GM12891 (cell line): ENCODE measurements at regions not wholly inside any gene's neighbourhood (a gene's known extent, or its start where the extent isn't known, plus 50 kb on each side); places are given as distances from the start of the nearest gene placed in this dataset.

ENCODE experiments used
- DNase-seq: peaks from one replicate; pipeline ENCODE4 v3.0.0; 2011; ENCODE audit warnings: low spot score; ENCODE audit not compliant: insufficient read length
- FAIRE-seq: peaks from 2 replicates; lab custom pipeline; 2011; peaks lifted over from hg19 to GRCh38; lab: Jason Lieb, UNC
- PAX5 ChIP-seq: IDR thresholded peaks from 2 replicates; pipeline ENCODE4 v1.6.1; 2011; ENCODE audit warnings: low read length, moderate library complexity, mild to moderate bottlenecking; ENCODE audit not compliant: insufficient read depth, severe bottlenecking
- POLR2A ChIP-seq: IDR thresholded peaks from 2 replicates; pipeline ENCODE4 v1.6.1; 2011; ENCODE audit warnings: low read depth, low read length, control low read depth
- POLR2AphosphoS5 ChIP-seq: IDR thresholded peaks from 2 replicates; pipeline ENCODE4 v1.6.1; 2011; ENCODE audit warnings: low read depth, low read length, control low read depth
- POU2F2 ChIP-seq: IDR thresholded peaks from 2 replicates; pipeline ENCODE4 v1.6.1; 2011; ENCODE audit warnings: low read depth, mild to moderate bottlenecking, control low read depth, low read length, moderate library complexity
- SPI1 ChIP-seq: IDR thresholded peaks from 2 replicates; pipeline ENCODE4 v1.6.1; 2011; ENCODE audit warnings: low read depth, low read length, control low read depth
- TAF1 ChIP-seq: IDR thresholded peaks from 2 replicates; pipeline ENCODE4 v1.6.1; 2011; ENCODE audit warnings: low read depth, low read length, control low read depth

GRCh38 chrX:23127586-23127985 is 127.8 kb downstream of the DDX53 start:
- FAIRE-seq = no peak
- DNase-seq = no peak
- TF ChIP-seq POLR2A (no peak), PAX5 (no peak), POLR2AphosphoS5 (no peak), SPI1 (no peak), POU2F2 (no peak), TAF1 (no peak)

GRCh38 chrX:23133551-23133950 is 133.8 kb downstream of the DDX53 start:
- no peak for DNase-seq
- FAIRE-seq = no peak
- TF ChIP-seq POLR2A = no peak
- no peak for TF ChIP-seq POU2F2
- no peak for TF ChIP-seq PAX5
- no peak for TF ChIP-seq SPI1
- no peak for TF ChIP-seq POLR2AphosphoS5
- TF ChIP-seq TAF1 = no peak

DNA sequence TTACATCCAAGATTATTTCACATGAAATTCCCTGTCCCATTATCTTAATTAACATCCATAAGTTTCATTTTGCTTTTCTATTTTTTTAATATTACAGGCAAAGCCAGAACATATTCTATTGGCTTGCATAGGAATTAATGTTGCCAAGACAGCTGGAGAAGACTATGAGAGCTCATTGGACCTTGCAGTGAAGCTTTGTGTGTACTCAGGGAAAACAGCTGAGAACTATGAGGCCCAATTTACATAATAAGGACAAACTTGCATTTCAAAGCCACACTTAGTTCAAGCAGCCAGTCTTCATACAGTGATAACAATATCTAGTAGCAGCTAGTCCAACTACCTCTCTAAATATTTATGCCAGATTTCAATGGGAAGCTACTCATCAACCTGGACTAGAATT is 134.4 kb downstream of the DDX53 start:
- FAIRE-seq = no peak

GRCh38 chrX:23136816-23137215 is 137.1 kb downstream of the DDX53 start:
- TF ChIP-seq PAX5 = no peak
- no peak for TF ChIP-seq POLR2A
- no peak for TF ChIP-seq SPI1
- TF ChIP-seq POLR2AphosphoS5 = no peak
- TF ChIP-seq TAF1 = no peak
- TF ChIP-seq POU2F2 = no peak
- DNase-seq (no peak), FAIRE-seq (no peak)

More for the DNA sequence above, 134.4 kb downstream of the DDX53 start:
- TF ChIP-seq SPI1 (no peak), POLR2AphosphoS5 (no peak), POU2F2 (no peak), POLR2A (no peak), TAF1 (no peak), PAX5 (no peak)
- no peak for DNase-seq

DNA sequence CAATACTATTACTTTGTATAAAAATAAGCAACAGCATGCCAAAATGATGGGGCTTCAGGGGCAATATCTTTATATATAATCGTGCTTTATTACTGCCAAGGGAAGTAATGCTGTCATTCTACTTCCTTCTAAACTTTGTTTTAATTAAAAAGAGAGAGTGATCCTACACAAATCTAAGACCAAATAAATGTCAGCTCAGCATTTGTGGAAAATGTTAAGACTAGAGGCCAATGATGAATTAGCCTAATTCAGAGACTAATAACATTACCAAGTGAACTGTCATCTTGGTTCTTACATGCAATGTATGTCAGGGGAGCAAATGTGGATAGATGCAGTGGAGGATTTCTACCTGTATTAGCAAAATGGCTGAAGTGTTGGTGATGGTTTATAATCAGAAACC is 166.4 kb upstream of the PTCHD1 start:
- no peak for TF ChIP-seq POLR2AphosphoS5
- TF ChIP-seq POU2F2 = no peak
- TF ChIP-seq POLR2A = no peak
- TF ChIP-seq TAF1 = no peak
- TF ChIP-seq SPI1 = no peak
- TF ChIP-seq PAX5 = no peak
- FAIRE-seq (no peak), DNase-seq (no peak)

- no peak for TF ChIP-seq PAX5
- TF ChIP-seq SPI1 = no peak
- no peak for TF ChIP-seq TAF1
- TF ChIP-seq POLR2A = no peak
- no peak for TF ChIP-seq POU2F2
- no peak for TF ChIP-seq POLR2AphosphoS5
- no peak for FAIRE-seq
- no peak for DNase-seq
Observed at GRCh38 chrX:23185951-23186350, 148.7 kb upstream of the PTCHD1 start.

- DNase-seq (no peak), FAIRE-seq (no peak)
- TF ChIP-seq SPI1 = no peak
- no peak for TF ChIP-seq POLR2A
- no peak for TF ChIP-seq TAF1
- no peak for TF ChIP-seq POLR2AphosphoS5
- no peak for TF ChIP-seq PAX5
- TF ChIP-seq POU2F2 = no peak
Observed at GRCh38 chrX:23187819-23188218, 146.8 kb upstream of the PTCHD1 start.

GRCh38 chrX:23194885-23195554 is 139.6 kb upstream of the PTCHD1 start:
- DNase-seq (no peak), FAIRE-seq (no peak)
- TF ChIP-seq PAX5 = no peak
- no peak for TF ChIP-seq SPI1
- TF ChIP-seq POLR2AphosphoS5 = no peak
- no peak for TF ChIP-seq POLR2A
- TF ChIP-seq TAF1 = no peak
- no peak for TF ChIP-seq POU2F2

DNA sequence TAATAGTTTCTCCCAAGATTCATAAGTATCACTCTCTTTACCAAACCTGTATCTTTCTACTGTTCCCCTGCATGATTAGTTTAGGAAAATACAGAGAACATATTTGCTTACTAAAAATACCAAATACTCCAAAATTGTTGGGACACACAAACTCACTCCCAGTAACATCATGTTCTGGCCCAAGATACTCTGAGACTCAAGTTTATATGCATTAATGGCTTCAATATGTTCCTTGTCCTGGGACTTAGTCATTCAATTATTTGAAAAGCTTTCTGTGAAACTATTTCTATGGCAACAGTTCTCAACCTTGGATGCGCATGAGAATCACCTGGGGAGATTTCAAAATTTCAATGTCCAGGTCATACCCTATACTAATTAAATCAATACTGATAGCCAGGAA is 138.9 kb upstream of the PTCHD1 start:
- FAIRE-seq = no peak
- TF ChIP-seq TAF1 (no peak), SPI1 (no peak), PAX5 (no peak), POLR2A (no peak), POLR2AphosphoS5 (no peak), POU2F2 (no peak)
- no peak for DNase-seq

DNA sequence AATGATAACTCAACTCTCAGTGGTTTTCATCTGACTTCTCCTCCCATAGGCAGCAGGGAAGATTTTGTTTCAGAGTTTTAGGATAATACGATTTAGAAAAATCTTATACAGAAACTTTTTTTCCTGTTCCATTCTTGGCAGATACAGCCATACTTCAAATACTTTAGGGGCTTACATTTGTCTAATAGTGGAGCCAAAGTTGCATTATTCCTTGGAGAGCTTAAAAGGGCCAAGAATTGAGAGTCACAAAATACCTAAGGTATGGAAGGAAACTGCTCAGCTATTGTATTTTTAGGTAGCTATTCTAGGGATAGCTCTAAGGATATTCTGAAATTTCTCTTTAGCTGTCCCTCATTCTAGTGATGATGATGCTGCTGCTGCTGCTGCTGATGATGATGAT is 132.9 kb upstream of the PTCHD1 start:
- no peak for TF ChIP-seq SPI1
- TF ChIP-seq POU2F2 = no peak
- no peak for TF ChIP-seq POLR2A
- DNase-seq = no peak
- FAIRE-seq = no peak
